HG02852 (cell line): ENCODE measurements at regions not wholly inside any gene's neighbourhood (a gene's known extent, or its start where the extent isn't known, plus 50 kb on each side); places are given as distances from the start of the nearest gene placed in this dataset.

ENCODE experiments used
- ATAC-seq: cut with Tn5 transposase; IDR thresholded peaks from one replicate; pipeline ENCODE4 v1.9.1; 2021; ENCODE audit warnings: mild to moderate bottlenecking, moderate library complexity; ENCODE audit not compliant: unreplicated experiment

DNA sequence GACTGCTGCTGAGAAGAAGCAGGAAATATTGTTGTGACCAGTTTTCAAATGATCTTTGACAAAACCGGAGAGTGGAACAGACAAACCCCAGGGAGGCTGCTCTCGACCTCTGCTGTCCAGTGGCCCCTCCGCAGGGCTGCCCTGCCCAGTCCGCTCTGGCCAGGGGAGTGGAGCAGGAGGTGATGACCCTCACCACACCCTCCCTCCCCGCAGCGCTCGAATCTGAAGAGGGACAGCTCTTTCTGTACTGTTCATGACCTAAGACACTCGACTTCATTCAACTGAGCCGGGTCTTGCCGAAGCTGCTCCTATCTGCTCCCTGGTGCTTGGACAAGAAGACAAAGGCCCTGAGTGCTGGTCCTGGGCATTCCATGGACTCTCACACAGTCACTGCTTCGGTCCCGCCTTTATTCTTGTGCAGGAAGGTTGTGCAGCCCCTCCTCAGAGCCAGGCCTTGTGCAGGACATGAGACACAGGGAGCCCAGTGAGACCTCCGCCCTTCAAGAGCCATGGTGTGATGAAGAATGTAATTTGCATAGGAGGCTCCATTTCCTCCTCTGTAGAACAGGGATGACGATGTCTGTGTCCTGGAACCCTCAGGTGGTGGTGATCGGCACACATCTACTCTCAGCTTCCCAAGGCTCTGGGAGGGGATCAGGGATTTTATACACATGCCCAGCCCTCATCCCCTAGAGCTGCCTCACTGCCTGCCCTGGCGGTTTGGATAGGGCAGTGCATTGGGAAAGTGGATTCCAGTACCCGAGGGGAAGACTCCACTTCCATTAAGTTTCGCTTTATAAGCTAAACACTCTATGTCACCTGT lies 97.1 kb upstream of the PRR20G start:
- ATAC-seq, result no peak

DNA sequence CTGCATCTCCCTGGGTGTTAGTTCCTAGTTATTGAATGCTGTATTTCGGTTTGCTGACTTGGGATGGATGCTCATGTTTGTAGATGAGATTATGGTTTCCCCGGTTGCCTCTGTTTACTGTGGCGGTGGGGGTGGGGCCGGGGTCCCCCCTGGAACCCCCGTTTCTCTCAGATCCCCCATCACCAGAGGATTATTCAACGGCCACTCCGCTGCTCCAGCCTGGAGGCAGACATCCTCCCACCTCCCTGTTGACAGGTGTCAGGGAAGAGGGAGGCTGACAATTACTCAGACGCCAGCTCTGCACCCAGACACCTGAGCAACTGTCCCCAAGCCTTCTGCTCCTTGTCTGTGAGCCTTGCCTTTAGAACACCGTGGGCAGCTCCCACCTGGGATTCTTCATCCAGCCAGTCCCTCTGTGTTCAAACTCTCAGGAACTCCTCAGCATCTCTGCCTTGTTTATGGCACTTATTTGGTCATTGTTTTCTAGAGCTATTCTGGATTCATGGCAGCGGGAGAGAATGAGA lies 95.9 kb upstream of the PRR20G start:
- ATAC-seq, result no peak

DNA sequence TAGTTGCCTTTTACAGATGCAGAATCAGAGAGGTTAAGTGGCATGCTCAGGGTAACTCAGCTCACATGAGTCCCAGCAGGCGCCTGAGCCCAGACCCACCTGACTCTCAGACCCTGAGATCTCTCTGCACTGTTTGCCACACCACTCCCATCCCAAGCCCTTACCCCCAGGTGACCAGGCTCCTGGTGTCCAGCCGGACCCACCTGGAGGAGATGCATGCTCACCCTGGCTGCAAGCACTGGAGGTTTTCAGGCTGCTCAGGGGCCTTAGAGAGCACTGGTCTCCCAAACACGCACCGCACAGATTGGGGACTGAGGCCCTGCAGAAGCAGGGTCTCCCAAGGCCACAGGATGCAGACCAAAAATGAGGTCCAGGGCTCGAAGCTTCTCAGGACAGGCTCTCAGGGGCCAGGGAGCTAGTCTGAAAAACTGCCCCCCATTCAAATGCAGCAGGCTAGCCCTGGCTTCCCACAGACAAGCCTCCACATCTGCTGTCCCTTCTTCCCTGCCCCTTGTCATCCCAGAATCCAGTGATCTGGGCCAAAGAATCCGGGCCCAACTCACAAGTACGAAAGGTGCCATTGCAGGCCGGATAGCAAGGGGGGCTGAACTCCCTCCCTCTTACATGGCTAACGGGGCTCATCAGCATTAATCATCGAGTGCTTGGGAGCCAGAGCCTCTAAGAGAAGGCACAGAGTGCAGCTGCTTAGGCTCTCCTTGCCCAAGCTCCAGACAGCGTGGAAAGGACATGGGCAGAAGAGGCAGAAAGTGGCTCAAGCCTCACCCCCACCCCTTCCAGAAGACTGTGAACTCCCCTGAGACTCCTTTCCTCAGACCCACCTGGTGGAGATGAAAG lies 90.2 kb upstream of the PRR20G start:
- ATAC-seq, result no peak

DNA sequence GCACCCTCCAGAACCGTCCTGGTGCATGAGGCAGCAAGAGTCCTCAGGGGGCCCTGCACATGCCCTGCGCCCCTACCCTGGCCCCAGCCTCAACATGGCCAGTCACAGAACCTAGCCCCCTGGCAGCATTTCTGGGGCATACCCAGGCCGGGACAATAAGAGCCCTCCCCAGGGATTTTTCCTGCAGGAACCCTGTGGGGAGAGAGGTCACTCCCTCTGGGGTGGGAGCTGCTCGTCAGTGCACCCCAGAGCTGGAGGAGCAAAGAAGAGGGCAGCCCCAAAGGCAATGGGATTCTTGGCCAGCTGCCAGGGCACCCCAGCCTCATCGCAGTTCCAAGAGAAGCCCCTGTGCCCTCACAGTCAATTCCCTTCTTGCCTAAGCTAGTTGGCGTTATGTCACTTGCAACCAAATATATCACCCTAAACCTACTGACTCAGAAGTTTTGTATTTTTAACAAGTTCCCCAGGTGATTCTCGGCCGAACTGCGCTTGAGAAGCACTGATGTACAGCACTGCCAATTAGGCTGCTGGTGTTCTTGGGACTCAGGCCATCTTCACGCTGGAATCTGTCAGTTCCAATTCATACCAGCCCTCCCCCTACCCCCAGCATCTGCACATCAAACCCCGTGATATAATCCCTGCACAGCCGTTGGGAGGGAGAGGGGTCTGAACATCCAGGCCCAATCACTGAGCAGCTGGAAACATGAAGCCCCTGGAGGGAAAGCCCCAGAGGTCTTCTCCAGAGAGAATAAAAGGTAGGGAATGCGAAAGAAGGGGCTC lies 87.5 kb upstream of the PRR20G start:
- ATAC-seq, result no peak

DNA sequence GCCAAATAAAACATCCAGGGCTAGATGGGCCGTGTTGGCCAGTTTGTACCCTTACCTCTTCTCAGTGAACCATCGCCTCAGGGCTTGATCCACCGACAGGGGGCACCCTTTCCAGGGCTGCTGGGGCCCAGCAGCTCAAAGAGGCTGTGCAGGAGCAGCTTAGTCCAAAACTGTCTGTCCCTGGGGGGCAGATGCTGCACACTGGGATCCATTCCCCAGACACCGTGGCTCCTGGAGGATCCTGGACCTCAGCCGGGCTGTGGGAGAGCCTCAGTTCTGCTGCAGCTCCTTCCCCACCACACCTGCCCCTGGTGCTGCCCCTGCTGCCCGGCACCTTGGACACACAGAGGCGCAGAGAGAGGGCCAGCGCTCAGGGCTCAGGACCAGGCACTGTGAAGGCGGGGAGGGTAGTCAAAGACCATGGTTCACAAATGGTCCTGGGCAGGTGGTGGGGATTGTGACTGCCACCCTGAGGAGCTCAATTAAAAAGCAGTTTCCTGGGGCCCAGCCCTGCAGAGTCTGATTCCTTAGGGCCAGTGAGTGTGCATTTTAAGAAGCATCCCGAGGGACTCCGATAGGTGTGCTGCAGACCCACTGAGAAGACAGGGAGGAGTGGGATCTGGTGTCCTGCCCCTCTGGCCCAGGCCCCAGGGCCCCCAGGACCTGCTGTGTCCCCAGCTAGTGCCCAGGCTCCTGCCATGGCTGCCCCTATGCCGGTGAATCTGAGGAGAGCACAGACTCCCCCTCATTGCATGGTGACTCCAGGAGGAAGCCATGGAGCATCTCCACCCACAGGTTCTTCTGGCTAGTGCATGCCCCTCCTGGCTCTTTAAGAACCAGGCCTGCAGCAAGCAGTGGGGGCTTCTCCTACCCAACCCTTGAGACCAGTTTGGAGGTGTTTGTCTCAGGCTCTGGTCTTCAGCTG lies 86.5 kb upstream of the PRR20G start:
- ATAC-seq, result no peak

DNA sequence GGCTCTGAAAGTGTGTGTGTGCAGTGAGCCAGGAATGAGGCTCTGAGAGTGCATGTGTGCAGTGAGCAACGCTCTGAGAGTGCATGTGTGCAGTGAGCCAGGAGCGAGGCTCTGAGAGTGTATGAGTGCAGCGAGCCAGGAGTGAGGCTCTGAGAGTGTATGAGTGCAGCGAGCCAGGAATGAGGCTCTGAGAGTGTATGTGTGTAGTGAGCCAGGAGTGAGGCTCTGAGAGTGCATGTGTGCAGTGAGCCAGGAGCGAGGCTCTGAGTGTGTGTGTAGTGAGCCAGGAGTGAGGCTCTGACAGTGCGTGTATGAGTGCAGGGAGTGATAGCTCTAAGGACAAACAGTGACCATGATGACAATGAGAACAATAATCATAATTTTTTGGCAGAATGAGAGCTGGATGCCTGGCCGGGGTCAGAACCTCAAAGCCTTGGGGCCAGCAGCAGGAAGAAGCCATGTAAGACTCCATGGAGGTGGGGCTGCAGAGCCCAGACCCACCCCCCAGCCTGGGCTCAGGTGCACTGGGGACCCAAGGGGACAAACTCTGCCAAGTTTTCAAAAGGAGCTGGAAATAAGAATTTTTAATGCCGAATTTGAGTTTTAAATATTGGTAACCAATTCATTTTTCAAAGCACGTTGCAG lies 85.7 kb upstream of the PRR20G start:
- ATAC-seq, result no peak

DNA sequence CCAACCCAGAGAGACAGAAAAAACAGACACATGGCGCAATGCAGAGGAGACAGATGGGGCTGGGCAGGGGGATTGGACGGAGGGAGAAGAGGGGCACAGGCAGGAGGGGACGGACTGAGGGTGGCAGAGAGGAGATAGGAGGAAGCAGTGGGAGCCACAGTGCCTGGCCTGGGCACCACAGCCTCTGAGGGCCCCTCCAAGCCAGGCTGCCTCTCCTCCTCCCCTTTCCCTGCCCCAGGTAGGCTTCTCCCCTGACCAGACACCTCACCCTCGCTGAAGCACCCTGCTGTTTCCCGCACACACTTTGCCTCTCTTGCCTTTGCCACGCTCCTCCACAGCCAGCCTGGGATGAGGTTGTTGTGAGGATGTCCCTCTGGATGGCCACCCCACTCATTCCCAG lies 84.0 kb upstream of the PRR20G start:
- ATAC-seq, result no peak

DNA sequence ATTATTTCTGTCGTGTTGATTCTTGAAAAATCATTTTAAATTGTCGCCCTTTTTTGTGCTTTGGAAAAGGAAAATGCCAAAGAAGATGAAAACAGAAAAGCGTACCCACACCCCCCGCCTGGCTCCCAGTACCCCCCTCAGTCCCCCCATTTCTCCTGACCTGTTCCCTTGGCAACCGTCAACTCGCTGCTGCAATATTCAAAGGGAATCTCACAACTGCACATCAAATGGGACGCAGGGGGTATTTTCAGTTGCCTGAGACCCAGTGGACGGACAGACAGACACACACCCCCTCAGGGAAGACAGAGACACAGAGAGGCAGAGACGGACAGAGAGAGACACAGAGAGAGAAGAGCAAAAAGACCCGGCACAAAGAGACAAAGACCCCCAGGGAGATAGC lies 83.5 kb upstream of the PRR20G start:
- no peak for ATAC-seq

DNA sequence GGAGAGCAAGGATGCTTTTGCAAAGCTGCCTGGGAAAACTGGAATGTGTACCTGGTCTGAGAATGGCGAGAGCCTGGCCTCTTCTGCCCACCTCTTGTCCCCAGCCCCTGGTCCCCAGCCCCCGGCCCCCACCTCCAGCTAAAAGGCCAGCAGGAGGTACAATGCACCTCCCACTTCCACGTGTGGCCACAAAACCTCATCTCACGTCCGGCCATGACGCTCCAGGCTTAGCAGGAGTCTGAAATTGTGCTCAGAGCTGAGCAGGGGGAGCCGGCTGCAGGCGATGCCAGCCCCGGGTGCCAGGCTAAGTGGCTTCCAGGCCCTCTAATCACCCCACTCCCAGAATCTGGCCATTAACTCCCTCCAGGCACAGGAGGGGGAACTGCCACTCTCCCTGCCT lies 83.1 kb upstream of the PRR20G start:
- ATAC-seq, result no peak

DNA sequence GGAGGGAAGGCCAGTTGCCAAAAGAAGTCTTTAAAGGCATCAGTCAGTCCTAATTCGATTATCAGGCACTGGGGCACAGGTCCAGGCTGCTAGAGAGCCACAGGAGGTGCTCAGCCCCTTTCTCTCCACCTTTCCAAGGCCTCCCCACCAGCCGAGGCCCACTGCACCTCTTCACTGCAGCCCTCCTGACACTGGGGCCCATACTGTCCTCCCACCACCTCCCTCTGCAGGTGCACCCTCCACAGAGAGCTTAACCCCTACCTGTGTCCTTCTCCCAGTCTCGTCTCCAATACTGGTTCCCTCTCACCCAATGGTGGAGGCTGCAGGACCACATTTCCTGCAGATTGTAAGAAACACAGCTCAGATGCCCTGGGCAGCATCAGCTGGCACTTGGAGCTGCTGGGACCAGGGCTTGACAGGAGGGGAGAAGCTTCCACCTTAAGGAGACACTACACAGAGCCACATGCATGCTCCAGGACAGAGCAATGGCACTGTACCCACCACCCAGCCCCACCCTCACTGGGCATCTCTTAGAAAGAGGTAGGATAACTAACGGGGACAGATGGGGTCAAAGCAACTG lies 81.6 kb upstream of the PRR20G start:
- no peak for ATAC-seq

DNA sequence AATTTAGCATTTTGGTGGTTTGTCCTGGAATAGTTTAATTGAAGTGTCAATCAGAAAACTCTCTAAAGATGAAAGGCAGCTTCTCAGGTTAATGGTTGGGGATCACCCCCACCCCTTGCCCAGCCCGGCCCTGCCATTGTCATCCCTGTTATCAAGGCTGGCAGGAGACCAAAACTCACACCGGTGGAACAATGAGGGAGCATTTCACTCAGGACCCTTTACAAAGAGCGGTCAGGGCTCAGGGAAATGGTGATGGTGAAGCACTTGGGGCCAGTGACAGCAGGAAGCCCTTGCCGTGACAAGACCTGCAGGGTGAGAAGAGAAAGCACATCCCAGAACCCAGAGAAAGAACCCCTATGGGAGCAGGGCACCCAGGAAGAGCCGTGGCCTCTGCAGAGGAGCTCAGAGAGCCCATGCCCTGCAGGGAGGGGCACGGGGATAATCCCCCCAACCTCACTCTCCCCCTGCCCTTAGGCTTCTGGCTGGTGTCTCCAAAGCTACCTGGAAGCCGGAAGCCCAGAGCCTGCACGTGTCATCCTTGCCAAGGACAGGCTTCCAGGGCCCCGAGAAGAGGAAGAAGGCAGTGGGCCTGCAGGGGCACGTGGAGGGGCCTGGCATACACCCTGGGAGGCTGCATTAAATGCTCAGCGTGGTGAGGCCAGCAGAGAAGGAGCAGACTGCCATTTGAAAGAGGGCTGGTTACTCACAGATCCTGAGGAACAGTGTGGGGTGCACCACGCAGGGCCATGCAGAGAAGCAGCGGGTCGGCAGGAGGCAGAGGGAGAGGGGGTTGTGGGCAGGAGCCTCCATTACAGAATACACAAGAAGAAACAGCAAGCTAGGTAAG lies 80.6 kb upstream of the PRR20G start:
- ATAC-seq, result no peak

DNA sequence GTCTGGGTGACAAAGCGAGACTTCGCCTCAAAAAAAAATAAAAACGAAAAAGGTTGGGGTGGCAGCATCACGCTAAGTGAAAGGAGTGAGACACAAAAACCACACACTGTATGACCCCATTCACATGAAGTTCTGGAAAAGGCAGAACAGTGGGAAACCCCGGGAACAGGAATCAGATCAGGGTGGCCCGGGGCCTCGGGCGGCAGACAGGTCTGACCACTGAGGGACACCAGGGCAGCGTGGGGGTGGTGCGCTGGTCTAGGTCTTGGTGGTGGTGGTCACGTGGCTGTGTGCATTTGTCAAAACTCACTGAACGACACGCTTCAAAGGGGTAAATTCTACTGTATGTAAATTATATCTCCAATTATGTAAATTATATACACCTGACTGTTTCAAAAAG lies 79.7 kb upstream of the PRR20G start:
- no peak for ATAC-seq

DNA sequence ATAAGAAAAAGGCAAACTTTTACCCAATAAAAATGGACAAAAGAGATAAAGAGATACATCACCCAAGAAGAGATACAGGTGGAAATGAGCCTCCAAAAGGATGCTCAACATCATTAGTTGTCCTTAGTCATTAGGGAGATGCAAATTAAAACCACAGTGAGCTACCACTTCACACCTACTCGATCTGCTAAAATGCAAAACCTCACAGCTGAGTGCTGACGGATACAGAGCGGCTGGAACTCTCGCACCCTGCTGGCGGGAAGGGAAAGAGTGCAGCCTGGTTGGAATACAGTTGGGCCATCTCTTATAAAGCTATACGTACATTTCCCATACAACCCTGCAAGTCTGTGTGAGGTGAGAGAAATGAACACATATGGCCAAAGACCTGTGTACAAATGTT lies 78.5 kb upstream of the PRR20G start:
- no peak for ATAC-seq

DNA sequence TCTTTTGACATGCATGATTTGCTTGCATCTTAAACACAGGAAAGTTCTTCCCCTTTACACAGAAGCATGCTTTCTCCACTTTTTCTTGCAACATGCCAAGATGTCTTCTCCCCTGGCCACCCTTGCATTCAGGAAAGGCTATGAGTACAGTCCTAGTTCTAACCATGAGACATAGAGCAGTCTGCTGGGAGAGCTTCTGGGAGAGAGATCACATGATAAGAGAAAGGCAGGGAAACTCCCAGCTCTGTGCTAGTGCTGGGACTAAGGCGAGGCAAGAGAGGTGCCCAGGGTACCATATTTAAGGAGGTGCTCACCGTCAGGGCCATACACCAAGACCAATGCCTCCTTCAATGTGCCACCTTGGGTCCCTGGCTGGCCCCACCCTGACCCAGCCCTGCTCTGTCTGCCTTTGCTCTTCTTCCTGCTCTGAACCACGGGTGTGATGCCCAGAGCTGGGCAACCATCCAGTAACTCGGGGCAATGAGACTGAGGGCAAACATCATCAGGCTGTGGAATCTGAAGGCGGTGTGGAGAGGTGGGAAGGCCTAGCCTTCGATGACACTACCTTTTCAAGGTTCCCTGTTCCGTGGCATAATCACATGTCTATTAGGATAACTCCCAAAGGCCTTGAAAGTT lies 77.4 kb upstream of the PRR20G start:
- no peak for ATAC-seq

DNA sequence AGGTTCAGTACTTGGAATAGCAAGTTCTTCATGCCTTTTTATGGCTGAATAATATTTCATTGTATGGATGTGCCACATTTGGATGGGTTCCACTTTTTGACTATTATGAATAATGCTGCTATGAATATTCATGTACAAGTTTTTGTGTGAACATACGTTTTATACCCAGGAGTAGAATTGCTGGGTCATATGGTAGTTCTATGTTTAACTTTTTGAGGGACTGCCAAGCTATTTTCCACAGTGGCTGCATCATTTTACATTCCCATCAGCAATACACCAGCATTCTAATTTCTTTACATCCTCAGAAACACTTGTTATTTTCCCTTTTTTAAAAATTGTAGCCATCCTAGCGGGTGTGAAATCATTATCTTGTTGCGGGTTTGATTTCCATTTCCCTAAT lies 76.0 kb upstream of the PRR20G start:
- no peak for ATAC-seq

DNA sequence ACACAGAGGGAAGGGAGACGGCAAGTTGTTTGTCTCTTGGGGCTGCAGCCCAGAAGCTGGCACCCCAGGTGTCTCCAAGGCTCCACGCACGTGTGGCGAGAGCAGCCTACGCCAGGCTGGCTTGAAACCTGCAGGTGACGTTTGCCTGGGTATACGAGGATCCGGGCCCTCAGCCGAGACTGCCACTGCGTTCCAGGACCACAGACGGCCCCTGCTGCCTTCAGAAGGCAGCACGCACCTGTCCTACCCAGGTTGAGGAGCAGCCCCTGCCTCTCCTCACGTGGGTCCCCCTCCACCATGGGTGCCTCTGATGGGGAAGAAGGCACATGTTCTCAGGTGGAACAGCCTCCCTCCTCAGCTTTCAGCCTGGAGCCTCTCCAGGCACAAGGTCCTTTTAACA lies 75.3 kb upstream of the PRR20G start:
- no peak for ATAC-seq

DNA sequence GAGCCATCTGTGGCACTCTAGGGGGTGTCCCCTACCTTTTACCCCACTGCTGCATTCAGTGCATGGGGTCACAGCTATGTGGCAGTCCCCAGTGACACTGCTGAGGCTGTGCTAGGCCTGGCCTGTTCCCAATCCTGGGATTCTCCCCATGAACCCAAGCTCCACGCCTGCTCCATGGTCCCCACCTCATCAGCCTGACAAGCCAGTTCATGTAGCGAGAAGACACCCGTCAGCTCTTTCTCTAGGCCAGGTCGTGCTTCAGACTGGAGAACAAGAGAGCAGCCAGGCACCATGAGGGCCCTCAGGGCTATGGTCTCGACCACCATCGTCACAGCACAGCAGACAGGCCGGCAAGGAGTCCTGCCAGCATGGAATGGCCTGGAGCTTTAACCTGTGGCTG lies 72.8 kb upstream of the PRR20G start:
- ATAC-seq, result no peak

DNA sequence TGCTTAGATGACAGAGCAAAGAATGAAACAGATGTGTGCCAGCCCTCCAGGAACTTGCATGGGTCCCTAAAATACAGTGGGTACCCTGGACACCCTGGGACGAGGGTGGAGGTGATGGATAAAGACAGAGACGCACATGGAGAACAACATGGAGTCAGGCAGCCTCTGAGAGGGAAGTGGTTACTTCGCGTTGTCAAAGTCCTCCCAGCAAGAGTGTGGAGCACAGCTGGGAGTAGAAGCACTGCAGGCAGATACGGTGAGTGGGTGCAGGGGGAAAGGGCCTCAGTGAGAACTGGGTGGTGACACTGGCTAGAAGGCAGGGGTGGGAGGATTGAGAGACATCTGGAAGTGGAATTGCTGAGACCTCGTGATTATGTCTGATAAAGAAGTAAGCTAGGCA lies 70.8 kb upstream of the PRR20G start:
- no peak for ATAC-seq
